GM21786 (cell line): ENCODE measurements at regions not wholly inside any gene's neighbourhood (a gene's known extent, or its start where the extent isn't known, plus 50 kb on each side); places are given as distances from the start of the nearest gene placed in this dataset.
"Not testable (repeated sequence)": the region's sequence is repeated elsewhere in the genome, so short reads cannot be mapped to it uniquely, and the experiment has no call there.

Experiments used
- ATAC-seq: cut with Tn5 transposase; IDR thresholded peaks from one replicate; pipeline ENCODE4 v1.9.1; 2021; ENCODE audit not compliant: unreplicated experiment

DNA sequence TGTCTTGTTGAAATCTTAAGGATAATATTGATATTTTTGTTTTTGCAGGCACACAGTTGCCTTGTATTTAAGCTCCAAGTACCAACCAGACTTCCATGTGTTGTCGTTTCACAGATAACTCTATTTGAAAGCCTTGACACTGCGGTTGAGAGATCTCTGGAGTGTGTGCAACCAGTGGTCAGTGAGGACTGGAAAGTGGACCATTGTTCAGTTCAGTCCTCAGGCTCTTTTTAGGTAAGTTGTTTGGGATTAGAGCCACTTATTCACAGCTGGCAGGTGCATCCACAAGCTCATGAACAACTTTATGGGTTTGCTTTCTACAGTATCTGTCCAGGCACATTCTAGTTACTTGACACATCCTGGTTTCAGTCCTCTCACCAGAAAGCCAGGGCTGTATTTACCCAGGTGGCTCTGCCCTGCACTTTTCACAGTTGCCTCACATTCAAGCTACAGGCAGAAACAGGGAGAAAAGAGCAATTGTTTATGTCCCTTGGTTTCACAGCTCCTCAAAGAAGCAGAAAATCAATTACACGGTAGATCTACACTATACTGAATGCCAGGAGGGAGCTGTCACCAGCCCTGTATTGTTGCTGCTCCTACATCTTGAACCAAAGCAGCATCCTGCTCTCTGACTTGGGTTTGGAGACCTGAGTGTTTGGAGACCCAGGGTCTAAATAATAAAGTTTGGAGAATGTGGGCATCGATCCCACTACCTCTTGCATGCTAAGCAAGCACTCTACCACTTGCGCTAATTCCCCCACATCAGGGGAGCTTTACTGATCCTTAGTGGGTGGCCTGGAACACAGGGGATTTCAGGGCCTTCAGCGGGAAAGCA lies 543.3 kb downstream of the PRIM2 start:
- not testable (repeated sequence) for ATAC-seq

DNA sequence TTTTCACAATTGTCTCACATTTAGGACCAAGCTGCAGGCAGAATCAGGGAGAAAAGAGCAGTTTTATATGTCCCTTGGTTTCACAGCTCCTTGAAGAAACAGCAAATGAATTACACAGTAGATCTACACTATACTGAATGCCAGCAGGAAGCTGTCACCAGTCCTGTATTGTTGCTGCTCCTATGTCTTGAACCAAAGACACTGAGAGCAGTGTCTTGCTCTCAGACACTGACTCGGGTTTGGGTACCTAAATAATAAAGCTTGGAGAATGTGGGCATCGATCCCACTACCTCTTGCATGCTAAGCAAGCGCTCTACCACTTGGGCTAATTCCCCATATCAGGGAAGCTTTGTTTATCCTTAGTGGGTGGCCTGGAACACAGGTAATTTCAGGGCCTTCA lies 552.7 kb downstream of the PRIM2 start:
- not testable (repeated sequence) for ATAC-seq

DNA sequence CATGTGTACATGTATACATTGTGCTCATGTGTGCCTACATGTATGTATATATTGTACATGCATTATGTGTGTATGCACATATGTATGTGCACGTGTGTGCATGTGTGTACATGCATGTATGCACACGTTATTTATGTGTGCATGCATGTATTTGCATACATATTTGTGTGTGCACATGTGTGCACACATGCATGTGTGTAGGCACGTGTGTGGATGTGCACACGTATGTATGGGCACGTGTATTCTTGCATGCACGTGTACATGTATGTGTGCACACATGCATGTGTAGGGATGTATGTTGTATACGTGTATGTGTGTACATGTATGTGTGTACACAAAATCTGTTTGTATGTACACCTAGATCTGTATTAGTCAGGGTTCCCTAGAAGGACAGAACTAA lies 556.0 kb downstream of the PRIM2 start:
- ATAC-seq: not testable (repeated sequence)

DNA sequence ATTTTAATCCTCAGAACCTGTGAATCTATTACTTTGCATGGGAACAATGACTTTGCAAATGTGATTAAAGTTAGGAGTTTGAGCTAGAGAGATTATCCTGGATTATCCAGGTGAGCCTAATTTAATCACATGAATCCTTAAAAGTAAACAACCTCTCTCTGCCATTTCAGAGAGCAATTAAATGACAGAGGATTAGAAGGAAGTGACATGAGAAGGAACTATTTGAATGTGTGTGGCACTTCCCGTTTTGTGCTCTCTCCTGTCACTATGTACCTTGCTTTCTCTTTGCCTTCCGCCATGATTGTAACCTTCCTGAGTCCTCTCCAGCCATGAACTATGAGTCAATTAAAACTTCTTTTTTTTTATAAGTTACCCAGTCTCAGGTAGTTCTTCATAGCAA lies 559.2 kb downstream of the PRIM2 start:
- ATAC-seq: not testable (repeated sequence)

DNA sequence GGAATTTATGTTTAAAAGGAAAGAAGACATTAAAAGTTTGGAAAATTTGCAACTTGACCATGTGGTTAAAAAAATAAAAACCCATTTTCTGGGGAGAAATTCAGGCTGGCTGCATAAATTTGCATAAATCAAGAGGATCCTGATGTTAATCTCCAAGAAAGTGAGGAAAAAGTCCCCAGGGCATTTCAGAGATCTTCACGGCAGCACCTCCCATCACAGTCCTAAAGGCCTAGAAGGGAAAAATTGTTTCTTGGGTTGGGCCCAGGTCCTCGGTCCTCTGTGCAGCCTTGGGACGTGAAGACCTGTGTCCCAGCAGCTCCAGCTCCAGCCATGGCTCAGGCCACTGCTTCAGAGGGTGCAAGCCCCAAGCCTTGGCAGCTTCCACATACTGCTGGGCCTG lies 560.3 kb downstream of the PRIM2 start:
- not testable (repeated sequence) for ATAC-seq

- ATAC-seq: not testable (repeated sequence)
Observed at GRCh38 chr6:57878792-57879191, 561.4 kb downstream of the PRIM2 start.

GRCh38 chr6:57898850-57899249 lies 581.4 kb downstream of the PRIM2 start:
- ATAC-seq: peak; percentile 60

DNA sequence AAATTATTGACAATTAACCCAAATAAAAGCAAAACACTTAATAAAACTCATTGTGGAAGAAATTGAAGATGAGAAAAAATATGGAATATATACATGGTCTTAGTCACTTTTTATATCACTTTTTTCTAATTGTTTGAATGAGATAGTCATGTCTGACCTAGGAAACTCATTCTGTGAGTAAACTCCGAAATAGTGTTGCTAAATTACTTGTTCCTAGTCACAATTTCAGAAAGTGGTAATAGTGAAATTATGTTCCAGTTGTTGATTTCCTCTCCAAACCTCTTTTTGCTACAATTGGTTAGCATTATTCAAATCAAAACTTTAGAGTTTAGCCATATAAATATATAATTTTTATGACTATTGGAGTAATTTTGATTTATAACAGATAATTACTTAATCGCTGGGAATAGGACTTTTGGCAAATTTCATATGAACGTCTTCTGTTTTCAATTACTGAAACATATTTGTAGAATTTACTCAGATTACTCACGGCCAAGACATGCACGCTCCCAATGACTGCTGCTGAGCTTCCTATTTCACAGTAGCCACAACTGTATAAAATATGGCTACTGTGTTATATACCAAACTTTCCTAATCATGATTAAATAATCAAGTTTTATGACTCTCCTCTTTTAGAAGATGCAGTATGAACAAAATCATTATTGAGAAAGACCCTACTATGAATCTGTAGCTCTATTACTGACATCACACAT lies 583.4 kb downstream of the PRIM2 start:
- ATAC-seq: not testable (repeated sequence)

GRCh38 chr6:57901445-57901844 lies 584.0 kb downstream of the PRIM2 start:
- ATAC-seq: not testable (repeated sequence)

GRCh38 chr6:57904356-57904755 lies 586.9 kb downstream of the PRIM2 start:
- ATAC-seq: not testable (repeated sequence)

DNA sequence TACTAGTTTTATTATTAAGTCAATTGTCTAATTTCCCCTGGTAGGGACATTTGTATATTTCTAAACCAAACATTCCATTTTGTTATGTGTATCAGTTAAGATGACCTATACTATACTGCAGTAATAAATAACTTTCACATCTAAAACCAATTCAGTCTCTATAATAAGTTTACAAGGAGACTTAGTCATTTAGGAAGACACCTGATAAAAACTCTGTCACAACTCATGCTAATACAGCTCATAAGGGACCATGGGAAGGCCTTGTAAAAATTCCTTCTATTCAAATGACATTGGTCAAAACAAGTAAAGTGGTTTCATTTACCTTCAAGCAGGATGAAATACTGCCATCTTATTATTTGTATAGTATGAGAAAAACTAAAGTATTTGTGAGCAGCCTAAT lies 597.9 kb downstream of the PRIM2 start:
- ATAC-seq: not testable (repeated sequence)

DNA sequence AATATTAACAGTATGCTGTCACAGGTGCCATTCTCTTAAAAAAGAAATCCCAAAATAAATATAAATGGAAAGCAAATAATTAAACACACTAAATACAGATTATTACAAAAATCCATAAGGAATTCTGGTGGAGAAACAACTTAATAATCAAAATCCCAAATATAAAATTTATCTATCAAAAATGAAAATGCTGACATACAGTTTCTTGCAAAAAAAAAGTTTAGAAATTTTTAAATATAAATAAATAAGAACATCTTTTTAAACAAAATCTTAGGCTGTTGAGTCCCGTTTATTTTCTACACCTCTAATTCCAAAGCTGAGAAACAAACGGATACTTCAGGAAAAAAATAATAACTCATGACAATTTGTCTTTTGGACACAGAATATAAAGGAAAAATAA lies 625.5 kb downstream of the PRIM2 start:
- not testable (repeated sequence) for ATAC-seq

- not testable (repeated sequence) for ATAC-seq
Observed at GRCh38 chr6:57946084-57946768, 628.8 kb downstream of the PRIM2 start.

GRCh38 chr6:57946769-57947091 lies 629.3 kb downstream of the PRIM2 start:
- not testable (repeated sequence) for ATAC-seq

GRCh38 chr6:57948481-57948880 lies 631.1 kb downstream of the PRIM2 start:
- ATAC-seq: not testable (repeated sequence)

DNA sequence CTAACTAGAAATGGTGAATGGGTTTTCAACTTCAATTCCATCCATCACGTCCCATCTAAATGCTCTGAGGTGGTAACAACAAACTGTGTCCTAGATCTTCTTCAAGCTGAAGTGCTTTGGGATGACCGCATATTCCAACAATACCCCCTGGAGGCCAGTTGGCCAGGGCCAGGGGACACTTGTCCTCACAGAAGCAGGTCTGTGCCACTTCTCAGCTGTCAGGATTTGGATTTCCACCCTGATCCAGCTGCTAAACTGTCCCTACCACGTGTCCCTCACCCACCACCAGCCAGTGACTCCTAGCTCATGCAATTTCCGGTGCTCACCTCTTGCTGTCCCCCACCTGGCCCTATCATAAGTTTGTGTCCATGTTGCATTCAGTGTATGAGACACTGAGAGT lies 633.0 kb downstream of the PRIM2 start:
- not testable (repeated sequence) for ATAC-seq

DNA sequence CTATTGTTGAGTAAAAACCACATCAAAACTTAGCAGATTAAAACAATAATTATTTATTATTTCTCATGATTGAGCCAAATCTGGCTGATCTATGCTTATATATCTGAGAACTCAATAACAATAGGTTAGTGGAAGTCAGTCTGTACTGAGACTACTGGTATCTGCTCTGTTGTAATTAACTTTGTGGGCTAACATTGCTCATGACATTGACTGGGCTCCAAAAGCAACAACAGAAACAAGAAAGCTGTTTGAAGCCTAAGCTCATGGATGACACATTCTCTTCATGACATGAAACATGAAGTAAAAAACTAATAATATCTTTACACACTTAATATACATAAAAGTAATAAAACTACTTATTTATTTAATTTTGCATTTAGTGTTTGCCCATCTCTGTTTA lies 649.3 kb downstream of the PRIM2 start:
- ATAC-seq: not testable (repeated sequence)

- not testable (repeated sequence) for ATAC-seq
Observed at GRCh38 chr6:57971956-57972355, 654.5 kb downstream of the PRIM2 start.

GRCh38 chr6:57974653-57975052 lies 657.2 kb downstream of the PRIM2 start:
- no peak for ATAC-seq

DNA sequence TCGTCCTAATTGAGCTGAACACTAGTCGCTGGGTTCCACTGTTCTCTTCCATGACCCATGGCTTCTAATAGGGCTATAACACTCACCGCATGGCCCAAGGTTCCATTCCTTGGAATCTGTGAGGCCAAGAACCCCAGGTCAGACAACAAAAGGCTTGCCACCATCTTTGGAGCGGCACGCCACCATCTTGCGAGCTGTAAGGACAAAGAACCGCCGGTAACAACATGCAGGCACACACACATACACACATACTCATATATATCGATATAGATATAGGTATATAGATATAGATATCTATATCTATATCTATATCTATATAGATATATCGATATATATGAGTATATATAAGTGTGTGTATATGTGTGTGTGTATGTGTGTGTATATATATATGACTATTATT lies 657.7 kb downstream of the PRIM2 start:
- ATAC-seq: not testable (repeated sequence)

GRCh38 chr6:57976371-57976770 lies 658.9 kb downstream of the PRIM2 start:
- not testable (repeated sequence) for ATAC-seq

GRCh38 chr6:57983603-57984002 lies 666.2 kb downstream of the PRIM2 start:
- ATAC-seq: not testable (repeated sequence)
